Left lung (tissue), 4 donors: ENCODE measurements at regions not wholly inside any gene's neighbourhood (a gene's known extent, or its start where the extent isn't known, plus 50 kb on each side); places are given as distances from the start of the nearest gene placed in this dataset.
A peak's percentile ranks its signal among the peaks of the same experiment; 100 is the strongest.
"Not testable (repeated sequence)": the region's sequence is repeated elsewhere in the genome, so short reads cannot be mapped to it uniquely, and the experiment has no call there.

Experiments used
- ATAC-seq: fragments of 200-7000 bp; cut with Tn5 transposase; one replicate; pipeline ENCODE4 v1.9.1; 2020; ENCODE audit warnings: moderate library complexity
- DNase-seq, 4 donors: peaks; one replicate each; pipeline ENCODE4 v3.0.0-alpha.2; 2013 to 2020
- H3K27ac ChIP-seq, 2 donors: fragments of 200-600 bp; sonication (generic) in 1 of 2; one replicate each; pipeline versions ENCODE4 v1.5.0 to v1.8.0; 2020 to 2021
- H3K27me3 ChIP-seq, 2 donors: fragments of 200-600 bp; sonication (generic) in 1 of 2; one replicate each; pipeline versions ENCODE4 v1.5.0 to v1.8.0; 2020 to 2021
- H3K36me3 ChIP-seq, 2 donors: fragments of 200-600 bp; sonication (generic) in 1 of 2; one replicate each; pipeline versions ENCODE4 v1.5.0 to v1.8.0; 2020 to 2021
- H3K4me1 ChIP-seq, 2 donors: fragments of 200-600 bp; one replicate each; pipeline ENCODE4 v1.8.0; 2021
- H3K4me3 ChIP-seq, 2 donors: fragments of 200-600 bp; sonication (generic) in 1 of 2; one replicate each; pipeline versions ENCODE4 v1.5.0 to v1.8.0; 2020 to 2021; ENCODE audit warnings: mild to moderate bottlenecking in 1 of 2
- H3K9me3 ChIP-seq, 2 donors: fragments of 200-600 bp; sonication (generic) in 1 of 2; one replicate each; pipeline versions ENCODE4 v1.5.0 to v1.8.0; 2020 to 2021
- intact Hi-C, 2 donors: fragments of 100-400 bp; cut with DNase I; formaldehyde crosslinking; loops; one replicate each; pipeline versions ENCODE4 v1.11.2 to v1.14.2; 2022
- TF ChIP-seq, protein P1 (sequence below), 2 donors: fragments of 200-600 bp; sonication (generic) in 1 of 2; IDR thresholded peaks; one replicate each; pipeline versions ENCODE4 v1.5.0 to v1.8.0; 2021; ENCODE audit warnings: antibody characterized with exemption in 2 of 2
- donor health status: DM: no; HTN: yes; CAD: no.
- donor health status: DM: no; HTN: no; CAD: no.

- Histone ChIP-seq H3K27me3 (no peaks in the 10 kb centered on the region), H3K4me3 (no peak overlapping the region), H3K36me3 (no peaks in the 10 kb centered on the region), H3K4me1 (no peaks in the 10 kb centered on the region), H3K9me3 (no peaks in the 10 kb centered on the region), H3K27ac (no peak overlapping the region)
- TF ChIP-seq, protein P1, sequence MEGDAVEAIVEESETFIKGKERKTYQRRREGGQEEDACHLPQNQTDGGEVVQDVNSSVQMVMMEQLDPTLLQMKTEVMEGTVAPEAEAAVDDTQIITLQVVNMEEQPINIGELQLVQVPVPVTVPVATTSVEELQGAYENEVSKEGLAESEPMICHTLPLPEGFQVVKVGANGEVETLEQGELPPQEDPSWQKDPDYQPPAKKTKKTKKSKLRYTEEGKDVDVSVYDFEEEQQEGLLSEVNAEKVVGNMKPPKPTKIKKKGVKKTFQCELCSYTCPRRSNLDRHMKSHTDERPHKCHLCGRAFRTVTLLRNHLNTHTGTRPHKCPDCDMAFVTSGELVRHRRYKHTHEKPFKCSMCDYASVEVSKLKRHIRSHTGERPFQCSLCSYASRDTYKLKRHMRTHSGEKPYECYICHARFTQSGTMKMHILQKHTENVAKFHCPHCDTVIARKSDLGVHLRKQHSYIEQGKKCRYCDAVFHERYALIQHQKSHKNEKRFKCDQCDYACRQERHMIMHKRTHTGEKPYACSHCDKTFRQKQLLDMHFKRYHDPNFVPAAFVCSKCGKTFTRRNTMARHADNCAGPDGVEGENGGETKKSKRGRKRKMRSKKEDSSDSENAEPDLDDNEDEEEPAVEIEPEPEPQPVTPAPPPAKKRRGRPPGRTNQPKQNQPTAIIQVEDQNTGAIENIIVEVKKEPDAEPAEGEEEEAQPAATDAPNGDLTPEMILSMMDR (IDR thresholded peaks at IDR 0.05), result no peak
- intact Hi-C loops, result no loop called here
- no peak for DNase-seq
- ATAC-seq, result no peak
Observed at GRCh38 chr7:53358269-53358668, 322.8 kb downstream of the POM121L12 start.

DNA sequence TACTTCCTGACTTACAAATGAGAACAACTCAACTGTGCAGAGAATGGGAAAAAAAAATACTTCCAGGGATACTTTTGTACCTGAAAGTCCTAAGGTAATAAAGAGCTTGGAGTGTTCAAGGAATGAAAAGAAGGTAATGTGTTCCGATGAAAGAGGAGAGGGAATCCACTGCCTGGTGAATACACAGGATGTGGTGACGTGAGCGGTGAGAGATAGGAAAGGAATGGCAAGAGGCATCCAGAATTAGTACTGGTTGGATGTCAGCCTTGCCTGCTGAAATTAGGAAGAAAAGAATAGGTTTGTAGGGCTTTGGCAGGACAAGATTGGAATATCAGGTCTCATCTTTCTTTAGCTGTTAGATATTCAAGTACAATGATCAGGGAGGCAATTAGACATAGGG lies 347.7 kb downstream of the POM121L12 start:
- intact Hi-C loops, result no loop called here

DNA sequence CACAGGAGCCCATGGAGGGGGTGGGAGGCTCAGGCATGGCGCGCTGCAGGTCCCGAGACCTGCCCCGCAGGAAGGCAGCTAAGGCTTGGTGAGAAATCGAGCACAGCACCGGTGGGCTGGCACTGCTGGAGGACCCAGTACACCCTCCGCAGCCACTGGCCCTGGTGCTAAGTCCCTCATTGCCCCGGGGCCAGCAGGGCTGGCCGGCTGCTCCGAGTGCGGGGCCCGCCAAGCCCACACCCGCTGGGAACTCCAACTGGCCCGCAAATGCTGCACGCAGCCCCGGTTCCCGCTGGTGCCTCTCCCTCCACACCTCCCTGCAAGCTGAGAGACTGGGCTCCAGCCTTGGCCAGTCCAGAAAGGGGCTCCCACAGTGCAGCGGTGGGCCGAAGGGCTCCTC lies 349.8 kb downstream of the POM121L12 start:
- peaks cover 0 to 22% of the 10 kb centered on the region in 2 donors for H3K9me3 ChIP-seq
- DNase-seq, result peak in 1 of 4 donors; percentile 63
- H3K4me1 ChIP-seq, H3K27ac ChIP-seq, intact Hi-C loops, H3K27me3 ChIP-seq, H3K4me3 ChIP-seq, H3K36me3 ChIP-seq, ATAC-seq: not testable (repeated sequence)

More for the DNA sequence above, 347.7 kb downstream of the POM121L12 start:
- TF ChIP-seq, protein P1 (IDR thresholded peaks at IDR 0.05), result no peak
- no peaks in the 10 kb centered on the region for H3K36me3 ChIP-seq
- ATAC-seq (no peak), DNase-seq (no peak)
- no peaks in the 10 kb centered on the region for H3K27me3 ChIP-seq
- H3K9me3 ChIP-seq, result peaks cover 0 to 19% of the 10 kb centered on the region in 2 donors
- H3K4me3 ChIP-seq, result no peak overlapping the region
- no peak overlapping the region for H3K27ac ChIP-seq
- H3K4me1 ChIP-seq, result no peaks in the 10 kb centered on the region

- ATAC-seq (no peak), DNase-seq (no peak)
- peaks cover 0 to 22% of the 10 kb centered on the region in 2 donors for H3K9me3 ChIP-seq
- H3K27me3 ChIP-seq, result no peaks in the 10 kb centered on the region
- H3K36me3 ChIP-seq, result no peaks in the 10 kb centered on the region
- intact Hi-C loops, result no loop called here
- TF ChIP-seq, protein P1 (IDR thresholded peaks at IDR 0.05), result no peak
- no peak overlapping the region for H3K27ac ChIP-seq
- no peak overlapping the region for H3K4me3 ChIP-seq
- no peaks in the 10 kb centered on the region for H3K4me1 ChIP-seq
Observed at GRCh38 chr7:53387515-53387914, 352.1 kb downstream of the POM121L12 start.

GRCh38 chr7:53397911-53398310 lies 362.5 kb downstream of the POM121L12 start:
- Histone ChIP-seq H3K4me1 (no peaks in the 10 kb centered on the region), H3K9me3 (peaks cover 0 to 21% of the 10 kb centered on the region in 2 donors), H3K27ac (no peak overlapping the region), H3K27me3 (no peaks in the 10 kb centered on the region), H3K36me3 (no peaks in the 10 kb centered on the region), H3K4me3 (no peak overlapping the region)
- intact Hi-C loops, result no loop called here
- ATAC-seq (no peak), DNase-seq (no peak)
- TF ChIP-seq, protein P1 (IDR thresholded peaks at IDR 0.05), result no peak

GRCh38 chr7:53398566-53398965 lies 363.1 kb downstream of the POM121L12 start:
- no peak for DNase-seq
- H3K36me3 ChIP-seq, result no peaks in the 10 kb centered on the region
- peaks cover 0 to 21% of the 10 kb centered on the region in 2 donors for H3K9me3 ChIP-seq
- H3K27ac ChIP-seq, result no peak overlapping the region
- H3K4me1 ChIP-seq, result no peaks in the 10 kb centered on the region
- TF ChIP-seq, protein P1 (IDR thresholded peaks at IDR 0.05), result no peak
- H3K27me3 ChIP-seq, result no peaks in the 10 kb centered on the region
- intact Hi-C loops, result no loop called here
- H3K4me3 ChIP-seq, result no peak overlapping the region
- ATAC-seq, result no peak
